ENCODE measurements at regions not wholly inside any gene's neighbourhood (a gene's known extent, or its start where the extent isn't known, plus 50 kb on each side); places are given as distances from the start of the nearest gene placed in this dataset.
"Not testable (repeated sequence)": the region's sequence is repeated elsewhere in the genome, so short reads cannot be mapped to it uniquely, and the experiment has no call there.

GRCh38 chr4:89502581-89502980, 195.0 kb upstream of the GPRIN3 start:
- no peak for DNase-seq
- Mint-ChIP-seq H3K36me3 (ENCODE audit: low read depth) (no peaks in the 10 kb centered on the region), H3K9me3 (no peaks in the 10 kb centered on the region), H3K27me3 (ENCODE audit: low read depth, poor library complexity) (peaks cover 4% of the 10 kb centered on the region), H3K27ac (no peak overlapping the region), H3K4me3 (no peak overlapping the region), H3K4me1 (peaks cover under 1% of the 10 kb centered on the region)
- no peak for TF ChIP-seq CTCF (IDR thresholded peaks at IDR 0.05)

GRCh38 chr4:89497517-89498308, 190.1 kb upstream of the GPRIN3 start:
- Mint-ChIP-seq H3K4me1 (peaks cover 4% of the 10 kb centered on the region), H3K27me3 (ENCODE audit: low read depth, poor library complexity) (peaks cover 4% of the 10 kb centered on the region), H3K27ac (peak overlapping the region; percentile 76), H3K9me3 (peaks cover 3% of the 10 kb centered on the region), H3K36me3 (ENCODE audit: low read depth) (no peaks in the 10 kb centered on the region), H3K4me3 (no peak overlapping the region)
- no peak for TF ChIP-seq CTCF (IDR thresholded peaks at IDR 0.05)
- no peak for DNase-seq

GRCh38 chr4:89496851-89497250, 189.3 kb upstream of the GPRIN3 start:
- no peak for TF ChIP-seq CTCF (IDR thresholded peaks at IDR 0.05)
- Mint-ChIP-seq H3K4me1 (peaks cover 4% of the 10 kb centered on the region), H3K27ac (no peak overlapping the region), H3K27me3 (ENCODE audit: low read depth, poor library complexity) (peaks cover 4% of the 10 kb centered on the region), H3K9me3 (peaks cover 3% of the 10 kb centered on the region), H3K4me3 (no peak overlapping the region), H3K36me3 (ENCODE audit: low read depth) (no peaks in the 10 kb centered on the region)
- no peak for DNase-seq

GRCh38 chr4:89493367-89493766, 185.8 kb upstream of the GPRIN3 start:
- peaks cover 7% of the 10 kb centered on the region for H3K9me3 Mint-ChIP-seq
- peaks cover 10% of the 10 kb centered on the region for H3K4me1 Mint-ChIP-seq
- no peak overlapping the region for H3K4me3 Mint-ChIP-seq
- H3K36me3 Mint-ChIP-seq (ENCODE audit: low read depth) = peaks cover 5% of the 10 kb centered on the region
- no peak overlapping the region for H3K27ac Mint-ChIP-seq
- H3K27me3 Mint-ChIP-seq (ENCODE audit: low read depth, poor library complexity) = no peaks in the 10 kb centered on the region
- no peak for TF ChIP-seq CTCF (IDR thresholded peaks at IDR 0.05)
- DNase-seq = no peak

- peaks cover 5% of the 10 kb centered on the region for H3K36me3 Mint-ChIP-seq (ENCODE audit: low read depth)
- no peak overlapping the region for H3K4me3 Mint-ChIP-seq
- no peak for DNase-seq
- peaks cover 7% of the 10 kb centered on the region for H3K9me3 Mint-ChIP-seq
- no peaks in the 10 kb centered on the region for H3K27me3 Mint-ChIP-seq (ENCODE audit: low read depth, poor library complexity)
- no peak for TF ChIP-seq CTCF (IDR thresholded peaks at IDR 0.05)
- H3K27ac Mint-ChIP-seq = no peak overlapping the region
- peaks cover 10% of the 10 kb centered on the region for H3K4me1 Mint-ChIP-seq
These were observed 185.0 kb upstream of the GPRIN3 start for GRCh38 chr4:89492581-89493071.

- Mint-ChIP-seq H3K9me3 (peaks cover 7% of the 10 kb centered on the region), H3K4me3 (no peak overlapping the region), H3K36me3 (ENCODE audit: low read depth) (peaks cover 5% of the 10 kb centered on the region), H3K27ac (no peak overlapping the region), H3K4me1 (peaks cover 6% of the 10 kb centered on the region), H3K27me3 (ENCODE audit: low read depth, poor library complexity) (peaks cover 3% of the 10 kb centered on the region)
- no peak for TF ChIP-seq CTCF (IDR thresholded peaks at IDR 0.05)
- DNase-seq = no peak
These were observed 184.2 kb upstream of the GPRIN3 start for GRCh38 chr4:89491761-89492160.

- not testable (repeated sequence) for H3K27me3 Mint-ChIP-seq (ENCODE audit: low read depth, poor library complexity); H3K4me1 Mint-ChIP-seq; H3K9me3 Mint-ChIP-seq; H3K4me3 Mint-ChIP-seq; DNase-seq; H3K27ac Mint-ChIP-seq; H3K36me3 Mint-ChIP-seq (ENCODE audit: low read depth)
These were observed 182.4 kb upstream of the GPRIN3 start for GRCh38 chr4:89489921-89490431.
